ENCODE measurements at regions not wholly inside any gene's neighbourhood (a gene's known extent, or its start where the extent isn't known, plus 50 kb on each side); places are given as distances from the start of the nearest gene placed in this dataset.

GRCh38 chr5:63170486-63170885 lies 591.9 kb downstream of the LRRC70 start:
- no peak for TF ChIP-seq CTCF (IDR thresholded peaks at IDR 0.05; ENCODE audit: low read depth, low read length)

GRCh38 chr5:63164838-63165535 lies 586.4 kb downstream of the LRRC70 start:
- TF ChIP-seq CTCF (IDR thresholded peaks at IDR 0.05; ENCODE audit: low read depth, low read length) = no peak
- no peak overlapping the region for H3K4me3 ChIP-seq (ENCODE audit: low read depth, low read length)

More at GRCh38 chr5:63170486-63170885, 591.9 kb downstream of the LRRC70 start:
- no peak overlapping the region for H3K4me3 ChIP-seq (ENCODE audit: low read depth, low read length)

GRCh38 chr5:63164339-63164738 lies 585.7 kb downstream of the LRRC70 start:
- no peak for TF ChIP-seq CTCF (IDR thresholded peaks at IDR 0.05; ENCODE audit: low read depth, low read length)
- no peak overlapping the region for H3K4me3 ChIP-seq (ENCODE audit: low read depth, low read length)

DNA sequence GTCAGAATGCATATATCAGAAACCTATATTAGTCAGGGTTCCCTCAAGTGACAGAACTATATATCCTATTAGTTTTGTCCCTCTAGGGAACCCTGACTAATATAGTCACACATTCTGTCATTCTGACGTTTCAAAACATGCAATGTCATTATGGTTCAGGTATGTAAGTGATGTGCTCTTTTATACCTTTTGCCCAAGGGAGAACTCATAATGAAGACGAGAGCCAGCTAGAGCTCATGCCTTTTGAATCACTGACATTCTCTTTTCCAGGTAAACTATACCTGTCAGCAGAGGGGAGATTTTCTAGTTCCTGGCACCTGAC lies 576.7 kb downstream of the LRRC70 start:
- TF ChIP-seq CTCF (IDR thresholded peaks at IDR 0.05; ENCODE audit: low read depth, low read length) = no peak
- H3K4me3 ChIP-seq (ENCODE audit: low read depth, low read length) = no peak overlapping the region

DNA sequence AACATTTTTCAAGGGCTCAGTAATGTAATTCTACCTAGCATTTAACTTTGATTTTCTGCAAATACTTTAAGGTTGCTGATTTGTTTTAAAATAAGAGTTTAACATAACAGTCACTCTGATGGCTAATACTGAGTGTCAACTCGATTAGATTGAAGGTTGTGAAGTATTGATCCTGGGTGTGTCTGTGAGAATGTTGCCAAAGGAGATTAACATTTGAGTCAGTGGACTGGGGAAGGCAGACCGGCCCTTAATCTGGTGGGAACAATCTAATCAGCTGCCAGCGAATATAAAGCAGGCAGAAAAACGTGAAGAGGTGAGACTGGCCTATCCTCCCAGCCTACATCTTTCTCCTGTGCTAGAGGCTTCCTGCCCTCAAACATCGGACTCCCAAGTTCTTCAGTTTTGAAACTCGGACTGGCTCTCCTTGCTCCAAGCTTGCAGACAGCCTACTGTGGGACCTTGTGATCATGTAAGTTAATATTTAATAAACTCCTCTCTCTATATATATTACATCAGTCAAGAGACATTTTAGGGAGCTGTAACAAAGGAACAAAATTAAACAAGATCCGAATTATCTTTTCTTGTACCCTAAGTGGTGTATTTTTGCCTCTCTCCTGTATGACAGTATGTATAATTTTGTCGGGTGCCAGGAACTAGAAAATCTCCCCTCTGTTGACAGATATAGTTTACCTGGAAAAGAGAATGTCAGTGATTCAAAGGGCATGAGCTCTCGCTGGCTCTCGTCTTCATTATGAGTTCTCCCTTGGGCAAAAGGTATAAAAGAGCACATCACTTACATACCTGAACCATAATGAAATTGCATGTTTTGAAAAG lies 576.1 kb downstream of the LRRC70 start:
- TF ChIP-seq CTCF (IDR thresholded peaks at IDR 0.05; ENCODE audit: low read depth, low read length) = no peak

DNA sequence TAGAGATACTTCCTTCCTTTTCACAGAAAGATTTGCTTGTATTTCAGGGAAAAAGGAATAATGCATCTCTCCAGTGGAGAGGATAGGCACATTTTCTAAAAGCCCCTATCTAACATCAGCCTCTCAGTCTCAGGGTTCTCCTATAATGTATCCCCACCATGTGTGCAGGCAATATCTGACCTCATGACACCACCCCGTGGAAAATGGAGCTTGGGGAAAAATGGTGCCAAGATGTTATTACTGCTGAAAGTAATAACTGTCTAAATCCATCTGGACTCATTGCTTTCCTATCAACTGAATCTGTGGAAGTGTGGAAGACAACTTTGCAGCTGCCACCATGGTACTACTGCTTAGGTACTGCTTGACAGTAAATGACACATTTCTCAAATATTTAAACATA lies 574.3 kb downstream of the LRRC70 start:
- H3K4me3 ChIP-seq (ENCODE audit: low read depth, low read length) = no peak overlapping the region
- no peak for TF ChIP-seq CTCF (IDR thresholded peaks at IDR 0.05; ENCODE audit: low read depth, low read length)

More for the DNA sequence above, 576.1 kb downstream of the LRRC70 start:
- no peak overlapping the region for H3K4me3 ChIP-seq (ENCODE audit: low read depth, low read length)

DNA sequence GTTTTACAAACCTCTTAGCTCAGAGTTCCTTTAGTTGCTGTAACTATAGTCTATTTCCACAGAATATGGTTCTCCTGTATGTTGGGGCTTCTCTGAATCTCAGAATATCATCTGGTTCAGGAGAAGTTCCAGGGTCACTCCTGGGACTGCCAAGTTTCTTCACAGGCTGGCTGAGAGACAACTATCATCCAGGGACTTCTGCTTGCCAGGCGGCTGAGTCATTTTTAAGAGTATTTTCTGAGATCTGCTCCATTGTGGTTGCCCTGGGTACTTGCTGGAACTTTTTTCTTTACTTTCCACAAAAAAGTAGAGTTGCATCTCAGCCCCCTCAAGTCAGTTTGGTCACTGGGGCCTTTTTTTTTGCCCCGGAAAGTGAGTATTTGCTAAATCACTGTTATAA lies 566.5 kb downstream of the LRRC70 start:
- no peak overlapping the region for H3K4me3 ChIP-seq (ENCODE audit: low read depth, low read length)

More for the DNA sequence above, 566.5 kb downstream of the LRRC70 start:
- no peak for TF ChIP-seq CTCF (IDR thresholded peaks at IDR 0.05; ENCODE audit: low read depth, low read length)
